DND-41 (cell line): ENCODE measurements at regions not wholly inside any gene's neighbourhood (a gene's known extent, or its start where the extent isn't known, plus 50 kb on each side); places are given as distances from the start of the nearest gene placed in this dataset.

ENCODE experiments used
- CTCF ChIP-seq: IDR thresholded peaks from 2 replicates; pipeline ENCODE4 v1.5.1; 2012; ENCODE audit warnings: borderline replicate concordance, low read length, moderate library complexity, mild to moderate bottlenecking; ENCODE audit not compliant: poor library complexity, severe bottlenecking; ENCODE audit errors: extremely low read depth
- EZH2 ChIP-seq: IDR thresholded peaks from 3 replicates; pipeline ENCODE4 v1.6.1; 2012; ENCODE audit warnings: borderline replicate concordance, low read depth, mild to moderate bottlenecking, moderate library complexity, low read length, inconsistent platforms; ENCODE audit not compliant: severe bottlenecking

GRCh38 chr4:167642250-167642649 lies 408.0 kb upstream of the SPOCK3 start:
- TF ChIP-seq CTCF (no peak), EZH2 (no peak)
